K562 (cell line): ENCODE measurements at regions not wholly inside any gene's neighbourhood (a gene's known extent, or its start where the extent isn't known, plus 50 kb on each side); places are given as distances from the start of the nearest gene placed in this dataset.

Experiments
- ATAC-seq: fragments of 200-7000 bp; cut with Tn5 transposase; 3 replicates; pipeline ENCODE4 v1.9.1; 2020; ENCODE audit warnings: moderate library complexity
- BruUV-seq: library from RNA; stranded (reverse); fragments of 400-500 nt; replicated peaks from 2 replicates; lab custom pipeline; 2021; lab: Mats Ljungman, UMichigan
- CTCF ChIA-PET: fragments of 300-600 bp; formaldehyde crosslinking; extraction: SDS; loops from one replicate; lab custom pipeline; 2021; ENCODE audit warnings: low intra/inter-chr PET ratio; lab: Yijun Ruan, JAX
- POLR2A ChIA-PET: fragments of 300-600, 350-650 bp; sonication (Branson Sonifier 250); formaldehyde crosslinking; extraction: SDS; loops from one replicate; lab custom pipeline; 2021; ENCODE audit warnings: antibody characterized with exemption, inconsistent platforms; lab: Yijun Ruan, JAX
- DNase-seq, 4 experiments: peaks; one replicate each; pipeline versions ENCODE4 v3.0.0 to v3.0.0-alpha.2; 2011 to 2018; ENCODE audit warnings: low spot score in 3 of 4, mixed read lengths in 3 of 4; ENCODE audit errors: extremely low read depth in 1 of 4
- FAIRE-seq: peaks from 2 replicates; lab custom pipeline; 2011; peaks lifted over from hg19 to GRCh38; lab: Jason Lieb, UNC
- H2AFZ ChIP-seq: 2 replicates; pipeline ENCODE4 v1.6.0; 2011; ENCODE audit warnings: low read depth, low read length, control low read depth, inconsistent platforms
- H3K27ac ChIP-seq: fragments of 200-600 bp; 3 replicates; pipeline ENCODE4 v1.8.0; 2011; ENCODE audit warnings: low read depth, mild to moderate bottlenecking, control low read depth, inconsistent platforms, low read length, moderate library complexity, mixed read lengths; ENCODE audit errors: extremely low read depth
- H3K27me3 ChIP-seq, 2 experiments: fragments of 300-600 bp in 1 of 2; 2 replicates in 1 of 2; 3 replicates in 1 of 2; pipeline versions ENCODE4 v1.6.0 to v1.8.0; 2011; ENCODE audit warnings: inconsistent platforms in 2 of 2, low read length in 2 of 2, mild to moderate bottlenecking in 1 of 2, mixed read lengths in 1 of 2, moderate library complexity in 1 of 2; ENCODE audit not compliant: control insufficient read depth in 2 of 2, insufficient read depth in 2 of 2
- H3K36me3 ChIP-seq: fragments of 300-600 bp; 3 replicates; pipeline ENCODE4 v1.8.0; 2011; ENCODE audit warnings: mild to moderate bottlenecking, low read length, inconsistent platforms; ENCODE audit not compliant: control insufficient read depth, insufficient read depth
- H3K4me1 ChIP-seq, 2 experiments: fragments of 200-600 bp in 1 of 2; replicated peaks in 1 of 2; 2 replicates in 1 of 2; 3 replicates in 1 of 2; pipeline versions ENCODE4 v1.5.1 to v1.8.0; 2011; ENCODE audit warnings: inconsistent platforms in 2 of 2, low read length in 2 of 2, mild to moderate bottlenecking in 1 of 2, mixed read lengths in 1 of 2, moderate library complexity in 1 of 2; ENCODE audit not compliant: control insufficient read depth in 2 of 2, insufficient read depth in 2 of 2
- H3K4me2 ChIP-seq: 2 replicates; pipeline ENCODE4 v1.6.1; 2011; ENCODE audit warnings: low read length, control low read depth, inconsistent platforms, mixed read lengths; ENCODE audit not compliant: insufficient read depth
- H3K4me3 ChIP-seq: fragments of 200-600 bp; sonication (generic), shearing (Covaris generic); 2 replicates; pipeline ENCODE4 v1.5.1; 2016; ENCODE audit warnings: control low read depth, inconsistent platforms
- H3K79me2 ChIP-seq: fragments of 200-600 bp; 3 replicates; pipeline ENCODE4 v1.8.0; 2011; ENCODE audit warnings: low read length, inconsistent platforms; ENCODE audit not compliant: control insufficient read depth, insufficient read depth
- H3K9ac ChIP-seq, 2 experiments: 2 replicates each; pipeline versions ENCODE4 v1.6.0 to v1.6.1; 2011; ENCODE audit warnings: low read depth in 2 of 2, low read length in 2 of 2, control low read depth in 1 of 2, inconsistent platforms in 1 of 2, mild to moderate bottlenecking in 1 of 2, mixed read lengths in 1 of 2; ENCODE audit not compliant: insufficient read depth in 1 of 2
- H3K9me1 ChIP-seq: one replicate; pipeline ENCODE4 v1.6.0; 2011; ENCODE audit warnings: inconsistent platforms, mild to moderate bottlenecking, low read length, moderate library complexity; ENCODE audit not compliant: control insufficient read depth, insufficient read depth
- H3K9me3 ChIP-seq: replicated peaks from 2 replicates; pipeline ENCODE4 v1.5.1; 2011; ENCODE audit warnings: low read depth, low read length, inconsistent platforms; ENCODE audit not compliant: control insufficient read depth, insufficient read depth
- H4K20me1 ChIP-seq: replicated peaks from 2 replicates; pipeline ENCODE4 v1.6.1; 2011; ENCODE audit warnings: low read length, inconsistent platforms, mixed read lengths; ENCODE audit not compliant: control insufficient read depth, insufficient read depth
- C11orf30 ChIP-seq: fragments of 450-650 bp; IDR thresholded peaks from 2 replicates; pipeline ENCODE4 v1.6.1; 2016; ENCODE audit warnings: low read depth, mild to moderate bottlenecking
- CBFA2T2 ChIP-seq: fragments of 450-650 bp; conservative IDR thresholded peaks from 2 replicates; pipeline ENCODE4 v1.6.1; 2017; ENCODE audit warnings: mild to moderate bottlenecking
- HSF4 ChIP-seq: fragments of 250-450 bp; sonication (Bioruptor Pico); IDR thresholded peaks from 2 replicates; pipeline ENCODE4 v2.1.2; 2022; ENCODE audit warnings: mild to moderate bottlenecking, moderate library complexity, borderline replicate concordance
- NR1H2 ChIP-seq: sonication (generic); formaldehyde crosslinking; IDR thresholded peaks from 2 replicates; pipeline ENCODE4 v1.4.0; 2020; ENCODE audit warnings: mild to moderate bottlenecking, missing genetic modification reagents
- TRIM25 ChIP-seq: fragments of 450-650 bp; IDR thresholded peaks from 2 replicates; pipeline ENCODE4 v1.7.0; 2016; ENCODE audit warnings: borderline replicate concordance
- ZNF316 ChIP-seq: fragments of 450-650 bp; IDR thresholded peaks from 2 replicates; pipeline ENCODE4 v1.6.1; 2016
- WGBS: fragments of 100-300 bp; shearing (Covaris generic); methylation state at CpG from one replicate; pipeline ENCODE4 v1.1.6; 2016; ENCODE audit warnings: low coverage, mixed read lengths; ENCODE audit not compliant: insufficient coverage; ENCODE audit errors: missing lambda C conversion rate; 5-methylcytosine and 5-hydroxymethylcytosine counted together
- in situ Hi-C: fragments of 300-500 bp; cut with MboI; formaldehyde crosslinking; loops from 4 replicates; pipeline ENCODE4 v1.15.0; 2018; ENCODE audit warnings: inconsistent platforms, mixed read lengths
- intact Hi-C: fragments of 100-400 bp; cut with micrococcal nuclease; formaldehyde crosslinking; loops from 2 replicates; pipeline ENCODE4 v1.14.2; 2022

GRCh38 chr5:91441082-91441481, 58.0 kb upstream of the ARRDC3 start:
- Histone ChIP-seq H3K36me3 (no peaks in the 10 kb centered on the region), H3K9me3 (no peaks in the 10 kb centered on the region), H3K27me3 (no peaks in the 10 kb centered on the region), H2AFZ (no peak overlapping the region), H3K4me2 (no peak overlapping the region), H3K4me1 (no peaks in the 10 kb centered on the region), H3K4me3 (no peak overlapping the region), H3K27ac (no peak overlapping the region), H3K79me2 (no peaks in the 10 kb centered on the region), H3K9ac (no peak overlapping the region), H4K20me1 (no peaks in the 10 kb centered on the region), H3K9me1 (no peaks in the 10 kb centered on the region)
- CTCF ChIA-PET, result no interaction called here
- 0% methylated on average over 1 of the region's 1 CpG for WGBS
- no TSS peak for BruUV-seq
- POLR2A ChIA-PET, result no interaction called here
- FAIRE-seq, result no peak
- TF ChIP-seq HSF4 (no peak), TRIM25 (no peak), CBFA2T2 (no peak), C11orf30 (peak; percentile 45; the same call in 1 of the 2 replicates), NR1H2 (CRISPR knock-in tag) (no peak), ZNF316 (peak; percentile 75)
- in situ Hi-C loops (no loop called here), intact Hi-C loops (no loop called here)
- DNase-seq, result no peak
- no peak for ATAC-seq
